Transverse colon (tissue), 4 donors: ENCODE measurements at regions not wholly inside any gene's neighbourhood (a gene's known extent, or its start where the extent isn't known, plus 50 kb on each side); places are given as distances from the start of the nearest gene placed in this dataset.
"Not testable (repeated sequence)": the region's sequence is repeated elsewhere in the genome, so short reads cannot be mapped to it uniquely, and the experiment has no call there.

Source experiments
- DNase-seq: peaks from one replicate; pipeline ENCODE4 v3.0.0-alpha.2; 2019
- H3K27ac ChIP-seq, 4 donors: fragments of 200-600 bp; sonication (generic); 2 replicates each; pipeline ENCODE4 v1.5.1; 2016 to 2018; ENCODE audit warnings: inconsistent platforms in 4 of 4
- H3K27me3 ChIP-seq: fragments of 200-600 bp; sonication (generic); 2 replicates; pipeline ENCODE4 v1.5.1; 2017; ENCODE audit warnings: inconsistent platforms
- H3K36me3 ChIP-seq, 4 donors: fragments of 200-600 bp; sonication (generic); 2 replicates each; pipeline ENCODE4 v1.5.1; 2017 to 2019; ENCODE audit warnings: inconsistent platforms in 4 of 4
- H3K4me1 ChIP-seq, 4 donors: fragments of 200-600 bp; sonication (generic); 2 replicates each; pipeline ENCODE4 v1.5.1; 2017 to 2020; ENCODE audit warnings: inconsistent platforms in 4 of 4
- H3K4me3 ChIP-seq, 4 donors: fragments of 200-600 bp; sonication (generic); 1 replicate in 1 of 4; 2 replicates in 3 of 4; pipeline versions ENCODE4 v1.5.1 to v1.6.1; 2017 to 2019; ENCODE audit warnings: inconsistent platforms in 4 of 4
- H3K9me3 ChIP-seq, 2 donors: fragments of 200-600 bp; sonication (generic); 2 replicates each; pipeline ENCODE4 v1.5.1; 2017 to 2019; ENCODE audit warnings: inconsistent platforms in 2 of 2
- EP300 ChIP-seq: sonication (generic); formaldehyde crosslinking; IDR thresholded peaks from one replicate; pipeline ENCODE4 v1.6.1; 2017; ENCODE audit warnings: antibody characterized with exemption, low read depth
- POLR2A ChIP-seq: fragments of 450-650 bp; IDR thresholded peaks from one replicate; pipeline ENCODE4 v1.6.1; 2016; ENCODE audit warnings: antibody characterized with exemption, mild to moderate bottlenecking, moderate library complexity
- POLR2AphosphoS5 ChIP-seq, 3 donors: sonication (generic); formaldehyde crosslinking; IDR thresholded peaks; one replicate each; pipeline ENCODE4 v1.6.1; 2016; ENCODE audit warnings: antibody characterized with exemption in 3 of 3
- WGBS, 2 donors: methylation state at CpG; one replicate each; pipeline ENCODE4 v1.1.5; 2018; ENCODE audit warnings: low coverage in 1 of 2; 5-methylcytosine and 5-hydroxymethylcytosine counted together
- in situ Hi-C, 4 donors: fragments of 200-750 bp; cut with MboI; loops; one replicate each; pipeline versions ENCODE4 v1.15.0 to v1.15.1; 2017; ENCODE audit warnings: low sequenced_read_pairs in 3 of 4, low pct_ligation_motif_present in 1 of 4, low pct_unique_long_range_greater_than_20kb in 1 of 4
- intact Hi-C: fragments of 100-400 bp; cut with DNase I; formaldehyde crosslinking; loops from one replicate; pipeline ENCODE4 v1.15.1; 2023; ENCODE audit warnings: low total_unique reads
- TF ChIP-seq, protein P1 (sequence below), 5 experiments: fragments of 200-600 bp in 3 of 5; fragments of 450-650 bp in 2 of 5; sonication (generic) in 3 of 5; IDR thresholded peaks; 1 replicate in 2 of 5; 2 replicates in 3 of 5; pipeline ENCODE4 v1.5.1; 2016 to 2017; ENCODE audit warnings: antibody characterized with exemption in 5 of 5, inconsistent platforms in 3 of 5, mild to moderate bottlenecking in 2 of 5, moderate library complexity in 1 of 5

GRCh38 chr6:112522587-112522986 lies 175.5 kb downstream of the RFPL4B start:
- Histone ChIP-seq H3K36me3 (no peaks in the 10 kb centered on the region), H3K27me3 (no peaks in the 10 kb centered on the region), H3K4me3 (no peak overlapping the region), H3K9me3 (no peaks in the 10 kb centered on the region), H3K4me1 (no peaks in the 10 kb centered on the region), H3K27ac (no peak overlapping the region)
- intact Hi-C loops (no loop called here), in situ Hi-C loops (no loop called here)
- WGBS, 2 donors: 46 to 75% methylated on average over 4 of the region's 4 CpGs
- TF ChIP-seq POLR2AphosphoS5 (IDR thresholded peaks at IDR 0.05) (no peak), EP300 (no peak), POLR2A (no peak)
- TF ChIP-seq, protein P1, sequence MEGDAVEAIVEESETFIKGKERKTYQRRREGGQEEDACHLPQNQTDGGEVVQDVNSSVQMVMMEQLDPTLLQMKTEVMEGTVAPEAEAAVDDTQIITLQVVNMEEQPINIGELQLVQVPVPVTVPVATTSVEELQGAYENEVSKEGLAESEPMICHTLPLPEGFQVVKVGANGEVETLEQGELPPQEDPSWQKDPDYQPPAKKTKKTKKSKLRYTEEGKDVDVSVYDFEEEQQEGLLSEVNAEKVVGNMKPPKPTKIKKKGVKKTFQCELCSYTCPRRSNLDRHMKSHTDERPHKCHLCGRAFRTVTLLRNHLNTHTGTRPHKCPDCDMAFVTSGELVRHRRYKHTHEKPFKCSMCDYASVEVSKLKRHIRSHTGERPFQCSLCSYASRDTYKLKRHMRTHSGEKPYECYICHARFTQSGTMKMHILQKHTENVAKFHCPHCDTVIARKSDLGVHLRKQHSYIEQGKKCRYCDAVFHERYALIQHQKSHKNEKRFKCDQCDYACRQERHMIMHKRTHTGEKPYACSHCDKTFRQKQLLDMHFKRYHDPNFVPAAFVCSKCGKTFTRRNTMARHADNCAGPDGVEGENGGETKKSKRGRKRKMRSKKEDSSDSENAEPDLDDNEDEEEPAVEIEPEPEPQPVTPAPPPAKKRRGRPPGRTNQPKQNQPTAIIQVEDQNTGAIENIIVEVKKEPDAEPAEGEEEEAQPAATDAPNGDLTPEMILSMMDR (IDR thresholded peaks at IDR 0.05): no peak
- DNase-seq: no peak

- Histone ChIP-seq H3K27ac (no peak overlapping the region), H3K4me3 (no peak overlapping the region), H3K9me3 (no peaks in the 10 kb centered on the region), H3K36me3 (no peaks in the 10 kb centered on the region), H3K4me1 (no peaks in the 10 kb centered on the region), H3K27me3 (no peaks in the 10 kb centered on the region)
- 73 to 82% methylated on average over 1 to 2 of the region's 2 CpGs for WGBS, 2 donors
- intact Hi-C loops: no loop called here
- DNase-seq: no peak
- in situ Hi-C loops: no loop called here
- no peak for TF ChIP-seq POLR2AphosphoS5 (IDR thresholded peaks at IDR 0.05)
- TF ChIP-seq, protein P1 (IDR thresholded peaks at IDR 0.05): no peak
- no peak for TF ChIP-seq POLR2A
- no peak for TF ChIP-seq EP300
Observed at GRCh38 chr6:112524071-112524470, 176.9 kb downstream of the RFPL4B start.

- no peak for DNase-seq
- no peak for TF ChIP-seq EP300
- no peak for TF ChIP-seq POLR2AphosphoS5 (IDR thresholded peaks at IDR 0.05)
- TF ChIP-seq POLR2A: no peak
- TF ChIP-seq, protein P1 (IDR thresholded peaks at IDR 0.05): no peak
- WGBS, 2 donors: 60 to 62% methylated on average over 1 of the region's 1 CpG
- H3K36me3 ChIP-seq: no peaks in the 10 kb centered on the region
- no peak overlapping the region for H3K27ac ChIP-seq
- in situ Hi-C loops (no loop called here), intact Hi-C loops (no loop called here)
- no peaks in the 10 kb centered on the region for H3K9me3 ChIP-seq
- H3K4me3 ChIP-seq: no peak overlapping the region
- H3K27me3 ChIP-seq: no peaks in the 10 kb centered on the region
- no peaks in the 10 kb centered on the region for H3K4me1 ChIP-seq
Observed at GRCh38 chr6:112525749-112526148, 178.6 kb downstream of the RFPL4B start.

DNA sequence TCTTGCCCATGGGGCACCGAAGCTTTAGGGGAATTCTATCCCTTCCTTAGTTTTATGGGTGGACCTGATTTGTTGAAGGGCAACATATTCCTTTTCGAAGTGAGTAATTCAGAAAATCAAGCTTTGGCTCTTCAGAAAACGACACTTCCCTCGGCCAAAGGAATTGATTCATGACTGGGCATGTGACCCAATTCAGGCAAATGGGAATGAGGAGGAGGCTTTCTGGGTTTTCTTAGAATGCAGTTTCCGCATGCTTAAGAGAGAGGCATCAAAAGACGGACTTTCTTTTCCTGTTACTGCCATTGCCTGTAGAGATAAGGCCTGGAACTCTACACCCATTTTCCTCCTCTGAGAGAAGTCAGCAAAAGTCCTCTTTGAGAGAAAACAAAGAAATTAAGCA lies 179.5 kb downstream of the RFPL4B start:
- Histone ChIP-seq H3K27me3 (no peaks in the 10 kb centered on the region), H3K36me3 (no peaks in the 10 kb centered on the region), H3K27ac (no peak overlapping the region), H3K4me3 (no peak overlapping the region), H3K9me3 (no peaks in the 10 kb centered on the region), H3K4me1 (no peaks in the 10 kb centered on the region)
- in situ Hi-C loops: no loop called here
- DNase-seq: no peak
- WGBS, 2 donors: 80 to 86% methylated on average over 4 to 6 of the region's 6 CpGs
- intact Hi-C loops: no loop called here
- TF ChIP-seq EP300: no peak
- TF ChIP-seq, protein P1 (IDR thresholded peaks at IDR 0.05): no peak
- TF ChIP-seq POLR2A: no peak
- TF ChIP-seq POLR2AphosphoS5 (IDR thresholded peaks at IDR 0.05): no peak

DNA sequence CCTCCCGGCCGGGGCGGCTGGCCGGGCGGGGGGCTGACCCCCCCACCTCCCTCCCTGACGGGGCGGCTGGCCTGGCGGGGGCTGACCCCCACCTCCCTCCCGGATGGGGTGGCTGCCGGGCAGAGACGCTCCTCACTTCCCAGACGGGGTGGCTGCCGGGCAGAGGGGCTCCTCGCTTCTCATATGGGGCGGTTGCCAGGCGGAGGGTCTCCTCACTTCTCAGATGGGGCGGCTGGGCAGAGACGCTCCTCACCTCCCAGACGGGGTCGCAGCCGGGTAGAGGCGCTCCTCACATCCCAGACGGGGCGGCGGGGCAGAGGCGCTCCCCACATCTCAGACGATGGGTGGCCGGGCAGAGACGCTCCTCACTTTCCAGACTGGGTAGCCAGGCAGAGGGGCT lies 181.2 kb downstream of the RFPL4B start:
- H3K4me3 ChIP-seq, H3K27me3 ChIP-seq, H3K9me3 ChIP-seq, DNase-seq, H3K4me1 ChIP-seq, in situ Hi-C loops, H3K36me3 ChIP-seq, H3K27ac ChIP-seq, intact Hi-C loops: not testable (repeated sequence)
- 100% methylated on average over 14 of the region's 29 CpGs; no CpG with 5 or more reads in 1 of the 2 donors for WGBS, 2 donors
